ENCODE measurements at regions not wholly inside any gene's neighbourhood (a gene's known extent, or its start where the extent isn't known, plus 50 kb on each side); places are given as distances from the start of the nearest gene placed in this dataset.

DNA sequence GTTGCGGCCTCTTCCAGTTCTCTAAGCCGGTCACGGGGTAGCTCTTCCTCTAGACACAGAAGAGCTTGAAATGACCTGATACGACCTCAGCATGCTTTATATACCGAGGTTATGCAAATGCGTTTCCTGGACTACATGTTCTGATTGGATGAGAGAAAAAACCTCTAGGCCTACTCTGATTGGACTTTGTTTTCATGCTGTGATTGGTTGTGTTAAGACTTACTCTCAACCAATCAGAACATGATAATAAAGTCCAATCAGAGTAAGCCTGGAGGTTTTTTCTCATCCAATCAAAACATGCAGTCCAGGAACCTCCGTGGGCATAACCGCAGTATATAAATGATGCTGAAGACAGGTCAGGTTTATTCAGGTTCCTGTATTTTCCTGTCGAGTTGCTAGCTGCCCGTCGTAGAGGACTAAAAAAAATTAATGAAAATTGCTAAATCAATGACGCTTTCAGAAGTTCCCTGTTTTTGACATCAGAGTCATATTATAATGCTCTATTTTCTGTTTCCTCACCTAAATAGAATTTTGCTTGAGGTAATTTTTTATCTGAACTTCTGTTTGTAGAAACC, 177.4 kb downstream of the POTEB3 start:
- Histone ChIP-seq H2AK5ac (ENCODE audit: low read length, severe bottlenecking) (no peak overlapping the region), H3K79me1 (replicated peaks; ENCODE audit: low read length, poor library complexity, severe bottlenecking) (no peaks in the 10 kb centered on the region), H3K27ac (ENCODE audit: low read length, poor library complexity, severe bottlenecking) (no peak overlapping the region), H4K8ac (ENCODE audit: low read length) (no peak overlapping the region), H3K14ac (ENCODE audit: low read length in 2 of 2) (no peak overlapping the region), H2BK5ac (ENCODE audit: low read depth, low read length, poor library complexity, severe bottlenecking) (no peak overlapping the region), H3K4me1 (ENCODE audit: control insufficient read depth, insufficient read depth, low read depth, low read length) (peaks cover 2% of the 10 kb centered on the region), H3K4me2 (ENCODE audit: low read length, poor library complexity, severe bottlenecking) (no peak overlapping the region), H2BK15ac (ENCODE audit: low read depth, poor library complexity, severe bottlenecking) (no peak overlapping the region), H2BK12ac (ENCODE audit: low read length in 2 of 2) (no peak overlapping the region), H3K9ac (ENCODE audit: low read length) (no peak overlapping the region), H3K4me3 (ENCODE audit: insufficient read depth in 1 of 2, low read depth in 1 of 2, low read length in 2 of 2) (no peak overlapping the region), H4K91ac (ENCODE audit: low read length) (no peak overlapping the region), H3K27me3 (ENCODE audit: control insufficient read depth in 1 of 2, insufficient read depth in 1 of 2, low read length in 2 of 2) (no peaks in the 10 kb centered on the region), H2AFZ (ENCODE audit: low read depth, low read length) (no peak overlapping the region), H2BK120ac (ENCODE audit: low read depth, low read length) (no peak overlapping the region), H3K18ac (ENCODE audit: low read depth in 1 of 2, low read length in 2 of 2) (no peak overlapping the region), H3K36me3 (ENCODE audit: control insufficient read depth in 1 of 2, insufficient read depth in 2 of 2, low read depth in 1 of 2, low read length in 2 of 2) (no peaks in the 10 kb centered on the region), H3K9me3 (ENCODE audit: control insufficient read depth, low read length) (no peaks in the 10 kb centered on the region), H3K23ac (ENCODE audit: low read length in 2 of 2) (no peak overlapping the region), H3K4ac (ENCODE audit: low read depth in 1 of 2, low read length in 2 of 2) (no peak overlapping the region)
- 91% methylated on average over 12 of the region's 12 CpGs for WGBS
- no peak for DNase-seq

GRCh38 chr15:21261965-21262850, 178.1 kb downstream of the POTEB3 start:
- Histone ChIP-seq H3K79me1 (replicated peaks; ENCODE audit: low read length, poor library complexity, severe bottlenecking) (no peaks in the 10 kb centered on the region), H3K4ac (ENCODE audit: low read depth in 1 of 2, low read length in 2 of 2) (no peak overlapping the region), H2BK120ac (ENCODE audit: low read depth, low read length) (no peak overlapping the region), H3K14ac (ENCODE audit: low read length in 2 of 2) (no peak overlapping the region), H3K4me1 (ENCODE audit: control insufficient read depth, insufficient read depth, low read depth, low read length) (peaks cover 2% of the 10 kb centered on the region), H3K18ac (ENCODE audit: low read depth in 1 of 2, low read length in 2 of 2) (no peak overlapping the region), H3K4me2 (ENCODE audit: low read length, poor library complexity, severe bottlenecking) (no peak overlapping the region), H2BK5ac (ENCODE audit: low read depth, low read length, poor library complexity, severe bottlenecking) (no peak overlapping the region), H3K27ac (ENCODE audit: low read length, poor library complexity, severe bottlenecking) (no peak overlapping the region), H4K91ac (ENCODE audit: low read length) (no peak overlapping the region), H2AFZ (ENCODE audit: low read depth, low read length) (no peak overlapping the region), H3K9me3 (ENCODE audit: control insufficient read depth, low read length) (no peaks in the 10 kb centered on the region), H3K9ac (ENCODE audit: low read length) (no peak overlapping the region), H3K23ac (ENCODE audit: low read length in 2 of 2) (no peak overlapping the region), H4K8ac (ENCODE audit: low read length) (no peak overlapping the region), H2AK5ac (ENCODE audit: low read length, severe bottlenecking) (no peak overlapping the region), H3K27me3 (ENCODE audit: control insufficient read depth in 1 of 2, insufficient read depth in 1 of 2, low read length in 2 of 2) (no peaks in the 10 kb centered on the region), H3K4me3 (ENCODE audit: insufficient read depth in 1 of 2, low read depth in 1 of 2, low read length in 2 of 2) (no peak overlapping the region), H2BK12ac (ENCODE audit: low read length in 2 of 2) (no peak overlapping the region), H2BK15ac (ENCODE audit: low read depth, poor library complexity, severe bottlenecking) (no peak overlapping the region), H3K36me3 (ENCODE audit: control insufficient read depth in 1 of 2, insufficient read depth in 2 of 2, low read depth in 1 of 2, low read length in 2 of 2) (no peaks in the 10 kb centered on the region)
- 86% methylated on average over 30 of the region's 30 CpGs for WGBS
- no peak for DNase-seq

DNA sequence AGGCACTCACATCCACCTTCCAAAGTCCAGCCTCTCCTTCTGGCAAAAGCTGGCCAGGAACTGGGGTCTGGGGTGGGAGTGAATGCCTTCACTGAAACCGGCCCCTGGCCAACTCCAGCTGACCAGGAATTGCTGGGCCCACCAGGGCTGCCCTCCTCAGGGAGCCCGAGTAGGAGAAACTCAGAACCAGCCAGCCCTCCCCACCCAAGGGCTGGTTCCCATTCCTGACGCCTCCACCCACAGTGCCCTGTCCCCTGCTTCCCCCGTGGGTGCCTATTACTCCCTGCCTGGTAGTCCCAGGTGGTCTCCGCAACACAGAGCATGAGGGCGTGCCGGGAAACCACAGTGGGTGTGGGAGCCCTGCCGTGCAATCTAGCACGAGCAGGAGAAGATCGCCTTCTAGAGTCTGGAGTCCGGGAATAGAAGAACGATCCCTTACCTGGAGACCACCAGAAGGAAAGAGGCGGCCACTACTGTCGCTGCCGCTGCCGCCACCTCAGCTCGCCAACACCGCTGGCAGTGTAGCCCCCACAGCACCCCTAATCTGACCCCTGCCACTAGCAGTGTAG, 178.8 kb downstream of the POTEB3 start:
- Histone ChIP-seq H4K91ac (ENCODE audit: low read length) (no peak overlapping the region), H3K4me2 (ENCODE audit: low read length, poor library complexity, severe bottlenecking) (no peak overlapping the region), H3K23ac (ENCODE audit: low read length in 2 of 2) (no peak overlapping the region), H3K9me3 (ENCODE audit: control insufficient read depth, low read length) (no peaks in the 10 kb centered on the region), H3K27me3 (ENCODE audit: control insufficient read depth in 1 of 2, insufficient read depth in 1 of 2, low read length in 2 of 2) (no peaks in the 10 kb centered on the region), H3K18ac (ENCODE audit: low read depth in 1 of 2, low read length in 2 of 2) (no peak overlapping the region), H4K8ac (ENCODE audit: low read length) (no peak overlapping the region), H3K4ac (ENCODE audit: low read depth in 1 of 2, low read length in 2 of 2) (no peak overlapping the region), H2BK15ac (ENCODE audit: low read depth, poor library complexity, severe bottlenecking) (no peak overlapping the region), H2BK12ac (ENCODE audit: low read length in 2 of 2) (no peak overlapping the region), H3K36me3 (ENCODE audit: control insufficient read depth in 1 of 2, insufficient read depth in 2 of 2, low read depth in 1 of 2, low read length in 2 of 2) (no peaks in the 10 kb centered on the region), H3K14ac (ENCODE audit: low read length in 2 of 2) (no peak overlapping the region), H2AK5ac (ENCODE audit: low read length, severe bottlenecking) (no peak overlapping the region), H2BK120ac (ENCODE audit: low read depth, low read length) (no peak overlapping the region), H2BK5ac (ENCODE audit: low read depth, low read length, poor library complexity, severe bottlenecking) (no peak overlapping the region), H3K4me3 (ENCODE audit: insufficient read depth in 1 of 2, low read depth in 1 of 2, low read length in 2 of 2) (no peak overlapping the region), H3K79me1 (replicated peaks; ENCODE audit: low read length, poor library complexity, severe bottlenecking) (no peaks in the 10 kb centered on the region), H2AFZ (ENCODE audit: low read depth, low read length) (no peak overlapping the region), H3K9ac (ENCODE audit: low read length) (no peak overlapping the region), H3K27ac (ENCODE audit: low read length, poor library complexity, severe bottlenecking) (no peak overlapping the region), H3K4me1 (ENCODE audit: control insufficient read depth, insufficient read depth, low read depth, low read length) (peaks cover 2% of the 10 kb centered on the region)
- DNase-seq = no peak
- 90% methylated on average over 18 of the region's 18 CpGs for WGBS

DNA sequence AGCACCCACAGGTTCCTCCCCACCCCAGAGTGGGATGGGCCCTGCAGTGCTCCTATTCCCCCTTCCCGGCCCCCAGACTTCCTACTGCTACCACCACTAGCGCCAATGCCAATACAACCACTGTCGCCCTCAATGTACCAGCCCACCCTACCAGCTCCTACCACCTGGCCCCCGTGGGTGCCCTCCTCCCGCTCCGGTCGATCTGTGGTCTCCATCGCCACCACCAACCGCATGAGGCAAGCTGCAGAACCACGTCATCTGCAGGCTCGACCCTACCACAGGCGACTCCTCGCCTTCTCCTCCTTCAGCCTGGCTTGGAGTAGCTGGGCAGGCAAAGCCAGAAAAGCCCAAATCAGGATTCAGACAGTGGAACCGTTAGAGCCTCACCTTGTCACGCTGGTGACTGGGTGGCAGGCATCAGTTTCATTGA, 179.3 kb downstream of the POTEB3 start:
- Histone ChIP-seq H3K4me3 (ENCODE audit: insufficient read depth in 1 of 2, low read depth in 1 of 2, low read length in 2 of 2) (peak overlapping the region in 1 of 2 experiments; percentile 34), H2AFZ (ENCODE audit: low read depth, low read length) (no peak overlapping the region), H2AK5ac (ENCODE audit: low read length, severe bottlenecking) (no peak overlapping the region), H3K18ac (ENCODE audit: low read depth in 1 of 2, low read length in 2 of 2) (no peak overlapping the region), H3K27ac (ENCODE audit: low read length, poor library complexity, severe bottlenecking) (no peak overlapping the region), H3K4me2 (ENCODE audit: low read length, poor library complexity, severe bottlenecking) (no peak overlapping the region), H2BK5ac (ENCODE audit: low read depth, low read length, poor library complexity, severe bottlenecking) (no peak overlapping the region), H3K14ac (ENCODE audit: low read length in 2 of 2) (no peak overlapping the region), H3K9me3 (ENCODE audit: control insufficient read depth, low read length) (no peaks in the 10 kb centered on the region), H3K27me3 (ENCODE audit: control insufficient read depth in 1 of 2, insufficient read depth in 1 of 2, low read length in 2 of 2) (no peaks in the 10 kb centered on the region), H2BK15ac (ENCODE audit: low read depth, poor library complexity, severe bottlenecking) (no peak overlapping the region), H3K4ac (ENCODE audit: low read depth in 1 of 2, low read length in 2 of 2) (no peak overlapping the region), H4K8ac (ENCODE audit: low read length) (no peak overlapping the region), H3K79me1 (replicated peaks; ENCODE audit: low read length, poor library complexity, severe bottlenecking) (no peaks in the 10 kb centered on the region), H4K91ac (ENCODE audit: low read length) (no peak overlapping the region), H3K4me1 (ENCODE audit: control insufficient read depth, insufficient read depth, low read depth, low read length) (peaks cover 2% of the 10 kb centered on the region), H2BK12ac (ENCODE audit: low read length in 2 of 2) (no peak overlapping the region), H2BK120ac (ENCODE audit: low read depth, low read length) (no peak overlapping the region), H3K36me3 (ENCODE audit: control insufficient read depth in 1 of 2, insufficient read depth in 2 of 2, low read depth in 1 of 2, low read length in 2 of 2) (no peaks in the 10 kb centered on the region), H3K23ac (ENCODE audit: low read length in 2 of 2) (no peak overlapping the region), H3K9ac (ENCODE audit: low read length) (no peak overlapping the region)
- WGBS = 76% methylated on average over 15 of the region's 15 CpGs
- DNase-seq = no peak
